HG03196 (cell line): ENCODE measurements at regions not wholly inside any gene's neighbourhood (a gene's known extent, or its start where the extent isn't known, plus 50 kb on each side); places are given as distances from the start of the nearest gene placed in this dataset.

ENCODE experiments used
- ATAC-seq: cut with Tn5 transposase; IDR thresholded peaks from one replicate; pipeline ENCODE4 v1.9.1; 2021; ENCODE audit not compliant: unreplicated experiment

- no peak for ATAC-seq
Measured at GRCh38 chr3:80096909-80097308, 329.1 kb upstream of the ROBO1 start.

GRCh38 chr3:80094589-80094988, 326.8 kb upstream of the ROBO1 start:
- ATAC-seq: no peak

GRCh38 chr3:80087767-80088166, 320.0 kb upstream of the ROBO1 start:
- no peak for ATAC-seq

- no peak for ATAC-seq
Measured at GRCh38 chr3:80086426-80086825, 318.6 kb upstream of the ROBO1 start.

- ATAC-seq: no peak
Measured at GRCh38 chr3:80079886-80080285, 312.1 kb upstream of the ROBO1 start.

- no peak for ATAC-seq
Measured at GRCh38 chr3:80068459-80068858, 300.7 kb upstream of the ROBO1 start.

- ATAC-seq: no peak
Measured at GRCh38 chr3:80063535-80063934, 295.7 kb upstream of the ROBO1 start.

GRCh38 chr3:80060664-80061063, 292.9 kb upstream of the ROBO1 start:
- ATAC-seq: no peak

GRCh38 chr3:80055306-80055705, 287.5 kb upstream of the ROBO1 start:
- no peak for ATAC-seq

- no peak for ATAC-seq
Measured at GRCh38 chr3:80052271-80052670, 284.5 kb upstream of the ROBO1 start.

- no peak for ATAC-seq
Measured at GRCh38 chr3:80051602-80051962, 283.8 kb upstream of the ROBO1 start.

- no peak for ATAC-seq
Measured at GRCh38 chr3:80050826-80051601, 283.2 kb upstream of the ROBO1 start.

GRCh38 chr3:80043226-80043625, 275.4 kb upstream of the ROBO1 start:
- no peak for ATAC-seq

GRCh38 chr3:80040067-80040466, 272.3 kb upstream of the ROBO1 start:
- ATAC-seq: no peak

GRCh38 chr3:80036176-80036575, 268.4 kb upstream of the ROBO1 start:
- ATAC-seq: no peak

GRCh38 chr3:80035021-80035420, 267.2 kb upstream of the ROBO1 start:
- no peak for ATAC-seq

GRCh38 chr3:80023010-80023409, 255.2 kb upstream of the ROBO1 start:
- no peak for ATAC-seq

- no peak for ATAC-seq
Measured at GRCh38 chr3:80018375-80018774, 250.6 kb upstream of the ROBO1 start.

- ATAC-seq: no peak
Measured at GRCh38 chr3:80017369-80017768, 249.6 kb upstream of the ROBO1 start.

- no peak for ATAC-seq
Measured at GRCh38 chr3:80014576-80014975, 246.8 kb upstream of the ROBO1 start.

GRCh38 chr3:80010021-80010571, 242.3 kb upstream of the ROBO1 start:
- ATAC-seq: no peak

- ATAC-seq: no peak
Measured at GRCh38 chr3:80007522-80007921, 239.7 kb upstream of the ROBO1 start.

GRCh38 chr3:80006315-80006714, 238.5 kb upstream of the ROBO1 start:
- ATAC-seq: no peak
